UCSD-AML1 (cell line): ENCODE measurements at regions not wholly inside any gene's neighbourhood (a gene's known extent, or its start where the extent isn't known, plus 50 kb on each side); places are given as distances from the start of the nearest gene placed in this dataset.
"Not testable (repeated sequence)": the region's sequence is repeated elsewhere in the genome, so short reads cannot be mapped to it uniquely, and the experiment has no call there.

Experiments used
- DNase-seq: peaks from one replicate; lab custom pipeline; 2025; ENCODE audit not compliant: unreplicated experiment; lab: John Stamatoyannopoulos, UW

GRCh38 chr13:67509018-67509417 lies 278.9 kb upstream of the PCDH9 start:
- DNase-seq = no peak

DNA sequence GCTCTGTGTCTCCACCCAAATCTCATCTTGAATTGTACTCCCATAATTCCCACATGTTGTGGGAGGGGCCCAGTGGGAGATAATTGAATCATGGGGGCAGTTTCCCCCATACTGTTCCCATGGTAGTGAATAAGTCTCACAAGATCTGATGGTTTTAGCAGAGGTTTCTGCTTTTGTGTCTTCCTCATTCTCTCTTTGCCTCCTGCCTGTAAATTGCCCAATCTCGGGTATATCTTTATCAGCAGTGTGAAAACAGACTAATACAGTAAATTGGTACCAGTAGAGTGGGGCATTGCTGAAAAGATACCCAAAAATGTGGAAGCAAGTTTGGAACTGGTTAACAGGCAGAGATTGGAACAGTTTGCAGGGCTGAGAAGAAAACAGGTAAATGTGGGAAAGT lies 278.1 kb upstream of the PCDH9 start:
- DNase-seq = not testable (repeated sequence)

DNA sequence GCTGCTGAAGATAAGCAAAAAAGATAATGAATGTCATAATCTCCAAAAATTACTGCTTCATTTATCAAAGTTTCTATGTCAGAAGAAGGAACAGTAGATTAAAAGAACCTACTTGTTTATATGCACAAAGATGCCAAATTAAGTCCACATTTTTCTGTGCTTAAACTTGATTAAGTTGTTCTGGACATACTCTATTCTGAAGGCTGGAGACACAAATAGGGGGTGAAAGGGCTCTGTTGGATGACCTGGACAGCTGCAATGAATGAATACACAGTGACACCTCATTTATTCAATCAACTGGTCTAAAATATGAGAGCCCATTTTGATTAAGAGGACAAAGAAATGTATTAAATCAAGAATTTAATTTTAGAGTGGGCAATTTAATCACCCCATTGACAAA lies 276.3 kb upstream of the PCDH9 start:
- DNase-seq = no peak

GRCh38 chr13:67505376-67505775 lies 275.2 kb upstream of the PCDH9 start:
- no peak for DNase-seq

- no peak for DNase-seq
Measured at GRCh38 chr13:67498948-67499347, 268.8 kb upstream of the PCDH9 start.

GRCh38 chr13:67493835-67494234 lies 263.7 kb upstream of the PCDH9 start:
- peak; percentile 9 for DNase-seq

- no peak for DNase-seq
Measured at GRCh38 chr13:67489016-67489415, 258.9 kb upstream of the PCDH9 start.

DNA sequence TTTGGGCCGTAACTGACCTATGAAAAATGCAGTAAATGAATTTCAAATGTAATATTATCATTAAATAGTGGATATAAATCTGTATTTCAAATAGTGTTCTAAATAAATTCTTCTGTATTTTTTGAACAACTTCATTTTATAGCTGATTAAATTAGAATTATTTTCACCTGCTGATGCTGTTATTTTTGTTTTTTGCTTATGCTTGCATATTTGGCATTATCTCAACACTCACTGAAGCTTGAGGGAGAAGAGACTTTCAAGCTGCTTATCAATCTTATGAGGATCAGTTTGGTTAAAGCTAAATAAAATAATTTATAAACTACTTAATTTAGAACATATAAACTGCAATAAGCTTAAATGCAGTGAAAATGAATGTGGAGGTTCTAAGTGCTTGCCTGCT lies 251.3 kb upstream of the PCDH9 start:
- DNase-seq = no peak

- no peak for DNase-seq
Measured at GRCh38 chr13:67474115-67474514, 244.0 kb upstream of the PCDH9 start.

DNA sequence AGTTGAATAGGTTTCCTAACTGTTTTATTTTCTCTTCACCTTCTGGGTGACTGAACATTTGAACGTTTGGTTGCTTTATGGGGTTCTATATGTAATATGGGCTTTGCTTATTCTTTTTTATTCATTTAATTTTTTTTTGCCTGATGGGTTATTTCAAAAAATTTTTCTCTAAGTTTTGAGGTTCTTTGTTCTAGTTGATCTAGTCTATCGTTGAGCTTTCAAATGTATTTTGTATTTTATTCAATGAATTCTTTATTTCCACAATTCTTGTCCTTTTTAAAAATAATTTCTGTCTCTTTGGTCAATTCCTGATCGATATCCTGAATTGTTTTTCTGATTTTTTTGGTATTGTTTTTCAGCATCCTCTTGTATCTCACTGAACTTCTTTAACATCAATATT lies 239.5 kb upstream of the PCDH9 start:
- no peak for DNase-seq

- no peak for DNase-seq
Measured at GRCh38 chr13:67466569-67466968, 236.4 kb upstream of the PCDH9 start.

- no peak for DNase-seq
Measured at GRCh38 chr13:67464154-67464553, 234.0 kb upstream of the PCDH9 start.

GRCh38 chr13:67462098-67462497 lies 232.0 kb upstream of the PCDH9 start:
- no peak for DNase-seq

DNA sequence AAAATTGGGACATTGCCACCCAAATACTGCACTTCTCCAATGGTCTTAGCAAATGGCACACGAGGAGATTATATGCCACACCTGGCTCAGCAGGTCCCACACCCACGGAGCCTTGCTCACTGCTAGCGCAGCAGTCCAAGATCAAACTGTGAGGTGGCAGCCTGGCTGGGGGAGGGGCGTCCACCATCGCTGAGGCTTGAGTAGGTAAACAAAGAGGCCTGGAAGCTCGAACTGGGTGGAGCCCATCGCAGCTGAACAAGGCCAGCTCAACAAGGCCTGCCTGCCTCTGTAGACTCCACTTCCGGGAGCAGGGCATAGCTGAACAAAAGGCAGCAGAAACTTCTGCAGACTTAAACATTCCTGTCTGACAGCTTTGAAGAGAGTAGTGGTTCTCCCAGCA lies 222.4 kb upstream of the PCDH9 start:
- DNase-seq = not testable (repeated sequence)

DNA sequence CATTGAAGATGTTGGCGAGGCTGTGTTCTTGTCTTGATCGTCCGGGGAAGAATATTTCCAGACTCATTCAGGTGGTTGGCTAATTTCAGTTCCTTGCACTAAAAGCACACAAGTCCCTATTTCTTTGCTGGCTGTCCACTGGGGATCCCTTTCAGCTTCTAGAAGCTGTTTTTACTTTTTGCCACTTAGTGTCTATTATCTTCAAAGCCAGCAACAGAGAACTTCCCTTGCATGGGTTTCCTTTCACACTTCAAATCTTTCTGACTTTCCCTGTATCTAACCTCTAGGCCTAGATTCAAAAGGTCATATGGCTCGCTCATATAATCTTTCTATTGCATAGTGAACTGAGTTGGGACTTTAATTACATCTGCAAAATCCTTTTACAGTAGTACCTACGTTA lies 215.3 kb upstream of the PCDH9 start:
- peak; percentile 4 for DNase-seq

DNA sequence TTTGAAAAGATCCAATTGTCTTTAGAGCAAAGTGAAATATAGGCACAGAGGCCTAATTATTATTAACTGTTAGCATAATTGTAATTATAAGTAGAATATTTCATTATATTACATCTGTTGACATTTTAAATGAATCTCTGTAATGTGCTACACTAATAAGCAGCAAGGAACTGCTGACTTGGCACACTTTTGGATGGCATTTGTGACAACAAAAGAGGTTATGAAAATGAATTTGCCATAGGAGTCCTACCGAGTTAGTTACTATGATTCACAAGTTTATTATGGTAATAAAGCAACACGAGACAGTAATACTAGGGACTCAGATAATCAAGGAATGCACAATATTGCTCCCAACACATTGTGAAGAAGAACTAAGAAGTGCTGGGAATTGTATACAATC lies 213.8 kb upstream of the PCDH9 start:
- no peak for DNase-seq

DNA sequence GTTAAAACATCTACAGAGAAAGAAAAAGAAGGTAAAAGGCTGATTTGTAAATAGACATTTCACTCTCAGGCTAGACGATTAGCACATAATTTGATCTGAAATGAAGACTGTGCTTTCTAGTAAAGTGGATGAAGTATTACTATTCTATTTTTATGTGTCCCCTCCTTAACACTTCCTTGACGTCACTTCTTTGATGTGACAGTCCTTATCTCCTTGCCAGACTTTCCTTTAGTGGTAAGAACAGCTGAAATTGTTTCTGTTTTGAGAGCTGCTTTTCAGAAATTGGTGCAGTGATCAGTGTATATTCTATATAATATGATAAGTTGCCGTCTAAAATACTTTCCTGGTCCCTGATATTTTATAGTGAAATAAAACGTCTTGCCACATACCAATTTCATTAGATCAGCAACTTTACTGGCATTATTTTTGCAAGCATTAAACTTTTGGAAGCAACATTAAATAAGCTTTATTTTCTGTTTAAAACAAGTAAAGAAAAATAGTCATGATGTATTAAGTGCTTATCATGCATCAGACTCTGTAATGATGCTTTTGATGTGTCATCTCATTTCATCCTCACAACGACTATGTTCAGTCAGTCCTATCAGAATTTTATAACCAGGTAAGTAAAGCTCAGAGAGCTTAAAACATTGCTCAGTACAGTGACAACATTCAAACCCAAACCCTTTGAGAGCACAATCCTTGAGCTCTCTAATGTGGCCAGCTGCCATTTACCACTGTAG lies 210.3 kb upstream of the PCDH9 start:
- DNase-seq = no peak

DNA sequence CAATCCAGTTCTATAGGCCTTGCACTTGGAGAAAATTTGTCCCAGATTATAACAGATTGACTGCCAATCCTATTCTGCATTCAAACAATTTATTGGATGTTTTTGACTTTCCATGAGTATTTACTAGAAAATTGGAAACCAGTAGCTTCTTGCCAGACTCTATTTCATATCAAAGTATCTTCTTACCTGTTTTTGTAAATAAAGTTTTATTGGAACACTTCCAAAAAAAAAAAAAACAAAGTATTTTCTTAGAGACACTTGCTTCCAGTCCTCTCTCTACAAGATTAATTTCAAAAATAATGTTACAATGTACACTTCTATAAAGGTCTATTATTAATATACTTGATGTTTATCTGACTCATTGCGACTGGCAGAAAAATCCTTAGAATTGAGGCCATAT lies 209.2 kb upstream of the PCDH9 start:
- no peak for DNase-seq

- DNase-seq = no peak
Measured at GRCh38 chr13:67438465-67438864, 208.3 kb upstream of the PCDH9 start.

- DNase-seq = no peak
Measured at GRCh38 chr13:67437244-67437643, 207.1 kb upstream of the PCDH9 start.

DNA sequence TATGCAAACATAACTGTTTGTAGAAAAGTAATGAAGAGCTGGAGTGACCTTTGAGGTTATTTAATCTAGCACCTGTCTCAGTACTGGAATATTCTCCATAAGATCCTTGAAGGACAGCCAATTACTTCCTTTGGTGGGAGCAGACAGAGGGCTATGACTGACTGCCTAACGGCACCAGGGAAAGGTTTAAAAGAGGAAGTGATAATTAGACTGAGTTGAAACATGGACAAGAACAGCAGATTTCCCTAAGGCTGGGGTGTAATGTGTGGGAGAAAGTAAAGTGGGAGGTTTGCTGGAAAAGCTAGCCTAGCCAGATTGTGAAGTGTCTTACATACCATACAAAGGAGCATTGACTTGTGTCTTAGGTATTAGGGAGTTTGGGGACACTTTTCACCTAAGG lies 191.3 kb upstream of the PCDH9 start:
- DNase-seq = no peak

DNA sequence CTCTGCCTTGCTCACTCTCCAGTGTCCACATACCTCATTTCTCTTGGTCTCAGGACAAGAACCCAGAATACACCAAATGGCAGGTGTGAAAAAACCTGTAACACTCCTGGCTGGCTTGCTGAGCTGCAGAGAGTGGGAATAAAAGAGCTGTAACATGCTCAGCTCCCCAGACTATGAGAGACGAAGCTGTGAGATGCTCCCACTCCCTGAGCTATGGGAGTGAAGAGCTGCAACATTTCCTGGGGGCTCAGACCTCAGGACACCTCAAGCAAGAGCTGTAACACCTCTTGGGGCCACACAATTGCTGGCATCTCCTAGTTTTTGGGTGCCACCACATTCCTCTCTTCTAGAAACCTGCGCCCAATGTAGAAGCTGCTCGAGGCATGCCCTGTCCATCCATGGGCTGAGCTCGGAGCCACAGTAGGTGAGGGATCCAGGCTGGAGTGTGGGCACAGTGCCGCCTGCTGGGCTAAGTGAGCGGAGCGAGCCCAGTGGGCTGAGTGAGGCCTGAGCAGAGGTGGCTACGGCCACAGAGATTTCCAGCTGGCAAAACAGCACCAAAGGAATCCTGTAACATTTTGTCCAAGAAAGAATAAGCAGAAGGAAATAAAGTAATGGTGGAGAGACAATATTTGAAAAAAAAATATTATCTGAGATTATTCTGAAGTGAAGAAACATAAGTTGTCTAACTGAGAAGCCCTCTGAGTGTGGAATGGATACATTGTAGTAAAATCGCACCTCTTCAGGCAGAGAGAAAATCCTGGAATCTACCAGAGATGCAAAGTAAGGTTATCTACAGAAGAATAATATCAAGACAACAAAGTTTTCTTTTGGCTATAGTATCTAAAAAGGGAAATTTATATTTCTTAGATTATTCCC lies 186.2 kb upstream of the PCDH9 start:
- DNase-seq = peak; percentile 9
